ENCODE measurements at regions not wholly inside any gene's neighbourhood (a gene's known extent, or its start where the extent isn't known, plus 50 kb on each side); places are given as distances from the start of the nearest gene placed in this dataset.

DNA sequence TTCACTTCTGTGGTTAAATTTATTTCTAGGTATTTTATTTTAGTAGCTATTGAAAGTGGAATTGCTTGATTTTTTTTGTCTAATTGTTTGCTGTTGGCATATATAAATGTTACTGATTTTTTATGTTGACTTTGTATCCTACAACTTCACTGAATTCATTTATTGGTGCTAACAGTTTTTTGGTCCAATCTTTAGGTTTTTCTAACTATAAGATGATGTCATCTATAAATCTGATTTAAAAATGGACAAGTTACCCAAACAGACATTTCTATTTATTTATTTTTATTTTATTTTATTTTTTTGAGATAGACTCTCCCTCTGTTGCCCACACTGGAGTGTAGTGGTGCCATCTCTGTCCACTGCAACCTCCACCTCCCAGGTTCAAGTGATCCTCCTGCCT is 162.3 kb downstream of the COX7C start:
- POLR2A ChIA-PET (ENCODE audit: unreplicated experiment) = no interaction called here
- in situ Hi-C loops (cut with MboI; ENCODE audit: low sequenced_read_pairs) (no loop called here), dilution Hi-C loops (cut with HindIII; ENCODE audit: low sequenced_read_pairs, unreplicated experiment) (no loop called here), intact Hi-C loops (cut with micrococcal nuclease) (no loop called here)
- no peaks in the 10 kb centered on the region for H3K4me1 ChIP-seq (ENCODE audit: control insufficient read depth, insufficient read depth, low read length)
- ATAC-seq (ENCODE audit: low read depth) = no peak
- no peak overlapping the region for H4K91ac ChIP-seq (ENCODE audit: insufficient read depth, low read depth, low read length)
- no peak overlapping the region for H3K14ac ChIP-seq (replicated peaks; ENCODE audit: low read depth, low read length)
- H2AK5ac ChIP-seq (ENCODE audit: low read depth, low read length) = no peak overlapping the region
- H2AK9ac ChIP-seq (replicated peaks; ENCODE audit: low read depth, low read length, poor library complexity) = no peak overlapping the region
- no peak overlapping the region for H3K4me2 ChIP-seq (ENCODE audit: low read depth, low read length)
- H3K9me3 ChIP-seq (ENCODE audit: control insufficient read depth, insufficient read depth, low read length) = no peaks in the 10 kb centered on the region
- no peak overlapping the region for H2BK120ac ChIP-seq (ENCODE audit: low read depth, low read length)
- H4K8ac ChIP-seq (ENCODE audit: low read depth in 2 of 2, low read length in 2 of 2) = no peak overlapping the region
- no peak overlapping the region for H3K9ac ChIP-seq (ENCODE audit: low read depth, low read length)
- no peak for DNase-seq
- H3K56ac ChIP-seq (ENCODE audit: extremely low read depth, insufficient read depth, low read length) = no peak overlapping the region
- H3K27me3 ChIP-seq (ENCODE audit: control insufficient read depth, insufficient read depth, low read length) = no peaks in the 10 kb centered on the region
- H3K23ac ChIP-seq (ENCODE audit: low read depth, low read length) = no peak overlapping the region
- no peak for TF ChIP-seq RCOR1 (IDR thresholded peaks at IDR 0.05; ENCODE audit: insufficient replicate concordance, low read length)
- TF ChIP-seq, protein P1, sequence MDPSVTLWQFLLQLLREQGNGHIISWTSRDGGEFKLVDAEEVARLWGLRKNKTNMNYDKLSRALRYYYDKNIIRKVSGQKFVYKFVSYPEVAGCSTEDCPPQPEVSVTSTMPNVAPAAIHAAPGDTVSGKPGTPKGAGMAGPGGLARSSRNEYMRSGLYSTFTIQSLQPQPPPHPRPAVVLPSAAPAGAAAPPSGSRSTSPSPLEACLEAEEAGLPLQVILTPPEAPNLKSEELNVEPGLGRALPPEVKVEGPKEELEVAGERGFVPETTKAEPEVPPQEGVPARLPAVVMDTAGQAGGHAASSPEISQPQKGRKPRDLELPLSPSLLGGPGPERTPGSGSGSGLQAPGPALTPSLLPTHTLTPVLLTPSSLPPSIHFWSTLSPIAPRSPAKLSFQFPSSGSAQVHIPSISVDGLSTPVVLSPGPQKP (IDR thresholded peaks at IDR 0.05; ENCODE audit: borderline replicate concordance, low read depth, low read length) = no peak
- TF ChIP-seq MXI1 (IDR thresholded peaks at IDR 0.05; ENCODE audit: borderline replicate concordance, low read depth, low read length) = no peak
- TF ChIP-seq CHD1 (IDR thresholded peaks at IDR 0.05; ENCODE audit: low read depth, low read length) = no peak
- TF ChIP-seq RFX5 (IDR thresholded peaks at IDR 0.05; ENCODE audit: low read depth, low read length) = no peak
- H3K9me1 ChIP-seq (ENCODE audit: insufficient read depth, low read length) = no peaks in the 10 kb centered on the region
- H3K18ac ChIP-seq (ENCODE audit: low read depth, low read length) = no peak overlapping the region
- BruUV-seq (replicated peaks) = no TSS peak
- H3K27ac ChIP-seq (ENCODE audit: insufficient read depth, low read length) = no peak overlapping the region
- CTCF ChIA-PET = no interaction called here
- no peak overlapping the region for H2BK15ac ChIP-seq (ENCODE audit: low read depth, low read length)
- H3K36me3 ChIP-seq (ENCODE audit: control insufficient read depth, insufficient read depth, low read length) = no peaks in the 10 kb centered on the region
- no peak overlapping the region for H2AFZ ChIP-seq (replicated peaks; ENCODE audit: low read length, poor library complexity)
- H3K4ac ChIP-seq (ENCODE audit: low read depth, low read length) = no peak overlapping the region
- H3K4me3 ChIP-seq (ENCODE audit: insufficient read depth, low read depth, low read length) = no peak overlapping the region
- no peak overlapping the region for H2BK5ac ChIP-seq (ENCODE audit: low read depth, low read length, poor library complexity, severe bottlenecking)
- no peaks in the 10 kb centered on the region for H3K79me1 ChIP-seq (ENCODE audit: low read depth in 1 of 2, low read length in 2 of 2)
- no peaks in the 10 kb centered on the region for H4K20me1 ChIP-seq (ENCODE audit: insufficient read depth, low read length)
- H4K5ac ChIP-seq (ENCODE audit: low read depth, low read length) = no peak overlapping the region
- H2BK20ac ChIP-seq (ENCODE audit: low read depth, low read length) = no peak overlapping the region
